C1 segment of cervical spinal cord (tissue), 14 donors: ENCODE measurements at regions not wholly inside any gene's neighbourhood (a gene's known extent, or its start where the extent isn't known, plus 50 kb on each side); places are given as distances from the start of the nearest gene placed in this dataset.
"Not testable (repeated sequence)": the region's sequence is repeated elsewhere in the genome, so short reads cannot be mapped to it uniquely, and the experiment has no call there.

Experiments used
- DNase-seq, 14 donors: peaks; one replicate each; lab custom pipeline; 2025; lab: John Stamatoyannopoulos, UW

GRCh38 chrX:86887341-86887740 lies 630.3 kb upstream of the KLHL4 start:
- no peak for DNase-seq

- DNase-seq: no peak
Observed at GRCh38 chrX:86910027-86910426, 607.6 kb upstream of the KLHL4 start.

DNA sequence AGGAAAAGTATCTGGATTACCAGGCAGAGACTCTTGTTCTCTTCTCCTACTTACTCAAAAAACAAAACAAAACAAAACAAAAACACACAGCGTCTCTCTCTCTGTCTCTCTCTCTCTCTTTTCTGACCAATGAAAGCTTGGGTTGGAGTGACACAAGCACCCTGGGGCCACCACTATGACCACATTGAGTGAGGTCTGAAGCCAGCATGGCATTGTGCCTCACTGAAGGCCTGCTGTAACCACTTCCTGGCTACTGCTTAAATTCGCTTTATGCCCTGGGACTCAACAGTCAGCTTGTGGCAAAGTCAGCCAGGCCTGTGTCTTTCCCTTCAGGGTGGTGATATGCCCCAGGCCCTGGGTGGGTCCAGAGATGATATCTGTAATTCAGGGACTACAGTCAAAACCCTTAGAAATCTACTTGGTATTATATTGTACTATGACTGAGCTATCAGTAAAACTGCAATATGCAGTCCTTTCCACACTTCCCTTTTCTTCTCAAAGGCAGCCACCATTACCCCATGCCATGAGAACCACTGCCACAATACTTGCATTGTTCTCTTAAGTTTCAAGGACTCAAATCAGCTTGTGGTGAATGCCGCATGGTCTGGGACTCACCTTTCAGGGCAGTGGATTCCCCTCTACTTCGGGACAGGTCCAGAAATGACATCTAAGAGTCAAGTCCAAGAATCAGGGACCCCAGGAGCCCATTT lies 606.8 kb upstream of the KLHL4 start:
- no peak for DNase-seq

DNA sequence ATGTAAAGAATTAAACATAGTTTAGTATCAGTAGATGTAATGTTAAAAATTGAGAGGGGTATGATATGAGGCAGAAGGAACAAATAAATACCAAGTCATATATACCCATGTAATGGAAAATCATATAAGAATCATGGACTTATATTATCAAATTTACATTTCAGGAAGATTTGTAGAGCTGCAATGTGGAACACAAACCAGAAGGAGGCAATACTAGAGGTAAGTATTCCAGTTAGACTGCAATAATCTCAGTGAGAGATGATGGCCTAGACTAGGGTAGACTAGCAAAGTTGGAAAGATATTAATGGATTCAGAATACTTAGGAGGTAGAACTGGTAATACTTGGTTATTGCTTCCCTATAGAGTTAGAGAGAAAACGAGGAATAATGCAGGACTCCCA lies 603.0 kb upstream of the KLHL4 start:
- no peak for DNase-seq

- DNase-seq: no peak
Observed at GRCh38 chrX:86917959-86918358, 599.6 kb upstream of the KLHL4 start.

DNA sequence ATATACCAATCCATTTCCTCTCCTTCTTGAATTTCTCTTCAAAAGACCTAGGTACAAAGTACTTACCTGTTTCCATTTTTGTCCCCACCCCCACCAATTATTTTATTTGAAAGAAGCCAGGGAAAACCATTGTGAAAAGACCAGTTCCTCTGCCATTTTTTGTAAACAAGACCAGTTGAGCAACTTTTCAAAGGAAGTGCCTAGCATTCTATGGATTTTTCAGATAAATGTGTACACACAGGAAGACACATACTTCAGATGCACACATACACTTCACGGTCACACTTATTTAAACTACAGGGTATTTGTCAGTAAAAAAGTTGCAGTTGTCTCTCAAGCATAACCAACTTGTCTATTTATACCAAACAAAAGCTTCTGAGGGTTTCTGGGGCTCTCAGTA lies 587.2 kb upstream of the KLHL4 start:
- DNase-seq: no peak

- no peak for DNase-seq
Observed at GRCh38 chrX:86935988-86936387, 581.6 kb upstream of the KLHL4 start.

- no peak for DNase-seq
Observed at GRCh38 chrX:86946569-86946968, 571.0 kb upstream of the KLHL4 start.

DNA sequence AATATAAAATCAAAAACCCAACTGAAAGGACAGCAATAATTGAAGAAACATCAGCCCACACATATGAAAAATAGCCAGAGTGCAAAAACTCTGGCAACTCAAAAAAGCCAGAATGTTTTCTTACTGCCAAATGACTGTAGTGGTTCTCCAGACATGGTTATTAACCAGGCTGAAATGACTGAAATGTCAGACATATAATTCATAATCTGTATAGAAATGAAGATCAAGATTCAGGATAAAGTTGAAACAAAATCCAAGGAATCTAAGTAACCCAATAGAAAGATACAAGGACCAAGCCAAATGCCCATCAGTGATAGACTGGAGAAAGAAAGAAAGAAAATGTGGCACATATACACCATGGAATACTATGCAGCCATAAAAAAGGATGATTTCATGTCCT lies 553.3 kb upstream of the KLHL4 start:
- DNase-seq: no peak

- no peak for DNase-seq
Observed at GRCh38 chrX:86981326-86981879, 536.2 kb upstream of the KLHL4 start.

DNA sequence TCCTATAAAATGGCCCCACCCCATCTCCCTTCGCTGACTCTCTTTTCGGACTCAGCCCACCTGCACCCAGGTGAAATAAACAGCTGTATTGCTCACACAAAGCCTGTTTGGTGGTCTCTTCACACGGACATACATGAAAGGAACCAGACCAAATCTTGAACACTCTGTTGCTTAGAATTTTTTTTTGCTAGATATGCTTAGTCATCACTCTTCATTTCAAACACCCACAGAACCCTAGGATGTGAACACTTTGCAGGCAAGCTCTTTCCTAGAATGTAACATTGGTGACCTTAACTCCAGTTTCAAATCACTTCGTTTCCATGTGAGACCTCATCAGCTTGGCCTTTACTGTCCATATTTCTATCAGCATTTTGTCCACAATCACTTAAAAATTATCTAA lies 530.3 kb upstream of the KLHL4 start:
- DNase-seq: not testable (repeated sequence)

GRCh38 chrX:87003031-87003430 lies 514.6 kb upstream of the KLHL4 start:
- no peak for DNase-seq

GRCh38 chrX:87005183-87005582 lies 512.4 kb upstream of the KLHL4 start:
- DNase-seq: no peak

- DNase-seq: no peak
Observed at GRCh38 chrX:87005885-87006284, 511.7 kb upstream of the KLHL4 start.

DNA sequence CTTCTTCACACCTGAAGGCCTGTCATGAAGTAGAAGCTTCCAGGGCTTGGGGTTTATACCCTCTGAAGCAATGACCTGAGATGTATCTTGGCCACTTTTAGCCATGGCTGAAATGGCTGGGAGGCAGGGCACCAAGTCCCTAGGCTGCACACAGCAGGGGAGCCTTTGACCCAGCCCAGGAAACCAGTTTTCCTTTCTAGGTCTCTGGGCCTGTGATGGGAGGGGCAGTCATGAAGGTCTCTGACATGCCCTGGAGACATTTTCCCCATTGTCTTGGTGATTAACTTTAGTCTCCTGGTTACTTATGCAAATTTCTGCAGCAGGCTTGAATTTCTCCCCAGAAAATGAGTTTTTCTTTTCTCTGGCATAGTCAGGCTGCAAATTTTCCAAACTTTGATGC lies 511.0 kb upstream of the KLHL4 start:
- no peak for DNase-seq

DNA sequence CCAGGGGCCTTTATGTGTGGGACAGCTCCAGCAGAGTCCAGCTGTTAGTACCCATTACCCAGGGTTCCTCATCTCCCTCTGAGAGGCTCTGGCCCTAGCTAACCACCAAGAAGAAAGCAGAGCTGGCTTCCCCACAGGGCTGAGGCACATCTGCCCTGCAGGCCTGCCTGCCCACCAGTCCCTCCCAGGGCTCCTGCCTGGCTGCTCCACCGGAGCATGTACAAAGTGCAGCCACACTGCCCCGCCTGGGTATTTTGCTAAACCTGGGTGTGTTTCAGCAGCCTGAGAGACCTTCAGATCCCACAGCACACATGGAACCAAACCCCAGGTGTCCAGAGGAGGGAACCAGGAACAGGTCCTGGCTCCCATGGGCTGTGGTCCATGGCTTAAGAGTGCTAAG lies 500.4 kb upstream of the KLHL4 start:
- DNase-seq: no peak

GRCh38 chrX:87033115-87033514 lies 484.5 kb upstream of the KLHL4 start:
- not testable (repeated sequence) for DNase-seq

DNA sequence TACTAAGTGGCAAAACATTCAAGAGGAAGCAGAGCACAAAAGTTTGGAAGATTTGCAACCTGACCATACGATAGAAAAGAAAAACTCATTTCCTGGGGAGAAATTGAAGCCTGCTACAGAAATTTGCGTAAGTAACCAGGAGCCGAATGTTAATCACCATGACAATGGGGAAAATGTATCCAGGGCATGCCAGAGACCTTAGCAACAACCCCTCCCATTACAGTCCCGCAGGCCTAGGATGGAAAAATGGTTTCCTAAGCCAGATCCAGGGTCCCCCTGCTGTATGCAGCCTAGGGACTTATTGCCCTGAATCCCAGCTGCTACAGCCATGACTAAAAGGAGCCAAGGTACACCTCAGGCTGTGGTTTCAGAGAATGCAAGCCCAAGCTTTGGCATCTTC lies 472.2 kb upstream of the KLHL4 start:
- no peak for DNase-seq

- no peak for DNase-seq
Observed at GRCh38 chrX:87049567-87049966, 468.0 kb upstream of the KLHL4 start.

GRCh38 chrX:87063642-87064041 lies 454.0 kb upstream of the KLHL4 start:
- no peak for DNase-seq

DNA sequence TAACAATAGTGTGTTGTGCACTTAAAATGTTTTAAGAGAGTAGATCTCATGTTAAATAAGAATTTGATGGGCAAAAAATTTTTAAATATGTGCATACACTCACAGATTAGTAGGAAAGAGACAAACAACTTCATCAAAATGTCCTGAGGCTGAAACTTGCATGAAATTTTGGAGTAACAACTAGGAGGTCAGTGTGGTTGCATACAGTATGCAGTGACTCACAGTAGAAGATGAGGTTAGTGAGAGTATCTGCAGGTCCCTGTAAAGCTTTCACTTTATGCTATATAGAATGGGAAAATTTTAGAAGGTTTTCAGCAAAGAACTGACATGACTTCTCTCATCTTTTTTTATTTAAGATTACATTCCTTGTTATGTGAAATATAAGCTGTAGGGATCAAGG lies 453.1 kb upstream of the KLHL4 start:
- DNase-seq: no peak

DNA sequence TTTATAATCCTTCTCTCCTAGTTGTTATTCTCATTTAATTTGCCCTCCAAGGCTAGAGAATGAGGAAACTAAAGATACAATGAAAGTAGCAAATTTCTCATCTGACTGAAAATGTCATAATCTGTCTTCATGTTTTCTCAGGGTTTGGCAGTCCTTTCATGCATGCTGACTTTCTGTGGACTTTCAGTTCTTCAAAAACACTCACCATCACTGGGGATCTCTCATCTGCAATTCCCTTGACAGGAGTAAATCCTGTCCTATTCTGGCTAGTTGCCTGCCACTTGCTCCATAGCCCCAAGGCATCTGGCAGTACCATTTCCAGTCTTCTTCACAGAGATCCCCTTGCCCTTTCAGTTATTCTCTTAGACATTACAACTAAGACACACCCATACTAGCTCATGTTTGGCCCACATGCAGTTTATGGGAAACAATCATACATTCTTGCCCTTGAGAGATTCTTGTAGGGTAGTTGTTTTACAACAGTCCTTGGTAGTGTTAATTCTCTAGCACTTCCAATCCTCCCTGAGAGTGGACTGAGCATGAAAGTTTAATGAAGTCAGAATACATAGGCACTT lies 449.7 kb upstream of the KLHL4 start:
- DNase-seq: no peak

- DNase-seq: no peak
Observed at GRCh38 chrX:87078231-87078630, 439.4 kb upstream of the KLHL4 start.

- DNase-seq: no peak
Observed at GRCh38 chrX:87098477-87098876, 419.1 kb upstream of the KLHL4 start.
